SK-N-SH treated with all-trans-retinoic acid at 6 μM for 48 hours (cell line): ENCODE measurements at regions not wholly inside any gene's neighbourhood (a gene's known extent, or its start where the extent isn't known, plus 50 kb on each side); places are given as distances from the start of the nearest gene placed in this dataset.

Experiments
- ATAC-seq: fragments of 200-7000 bp; cut with Tn5 transposase; 3 replicates; pipeline ENCODE4 v1.9.1; 2020; ENCODE audit warnings: mild to moderate bottlenecking, moderate library complexity
- BACH2 ChIP-seq: fragments of 250-450 bp; sonication (Bioruptor Pico); IDR thresholded peaks from 2 replicates; pipeline ENCODE4 v1.9.0; 2021; ENCODE audit warnings: mild to moderate bottlenecking, borderline replicate concordance
- CSDC2 ChIP-seq: fragments of 250-450 bp; sonication (Bioruptor Pico); IDR thresholded peaks from 2 replicates; pipeline ENCODE4 v1.5.0; 2020; ENCODE audit warnings: mild to moderate bottlenecking, moderate library complexity
- ESRRG ChIP-seq: fragments of 250-450 bp; sonication (Bioruptor Pico); IDR thresholded peaks from 2 replicates; pipeline ENCODE4 v1.6.1; 2021; ENCODE audit warnings: mild to moderate bottlenecking
- GLIS3 ChIP-seq: fragments of 250-450 bp; sonication (Bioruptor Pico); IDR thresholded peaks from 2 replicates; pipeline ENCODE4 v1.5.0; 2020; ENCODE audit warnings: mild to moderate bottlenecking, moderate library complexity
- ISL1 ChIP-seq: fragments of 250-450 bp; sonication (Bioruptor Pico); IDR thresholded peaks from 2 replicates; pipeline ENCODE4 v2.1.2; 2022; ENCODE audit warnings: mild to moderate bottlenecking, moderate library complexity
- OSR1 ChIP-seq: fragments of 250-450 bp; sonication (Bioruptor Pico); IDR thresholded peaks from 2 replicates; pipeline ENCODE4 v1.8.0; 2022; ENCODE audit warnings: moderate library complexity, mild to moderate bottlenecking, inconsistent platforms
- PPARA ChIP-seq: fragments of 250-450 bp; sonication (Bioruptor Pico); IDR thresholded peaks from 2 replicates; pipeline ENCODE4 v1.5.0; 2020; ENCODE audit warnings: mild to moderate bottlenecking, borderline replicate concordance
- RARB ChIP-seq: fragments of 250-450 bp; sonication (Bioruptor Pico); IDR thresholded peaks from 2 replicates; pipeline ENCODE4 v1.8.0; 2021; ENCODE audit warnings: mild to moderate bottlenecking, moderate library complexity
- TOX ChIP-seq: fragments of 250-450 bp; sonication (Bioruptor Pico); IDR thresholded peaks from 2 replicates; pipeline ENCODE4 v1.8.0; 2021; ENCODE audit warnings: mild to moderate bottlenecking, moderate library complexity, borderline replicate concordance
- ZC3H10 ChIP-seq: fragments of 250-450 bp; sonication (Bioruptor Pico); IDR thresholded peaks from 2 replicates; pipeline ENCODE4 v1.5.1; 2021; ENCODE audit warnings: mild to moderate bottlenecking, moderate library complexity
- ZFP3 ChIP-seq: fragments of 250-450 bp; sonication (Bioruptor Pico); IDR thresholded peaks from 2 replicates; pipeline ENCODE4 v1.5.0; 2020; ENCODE audit warnings: mild to moderate bottlenecking, moderate library complexity
- ZFP30 ChIP-seq: fragments of 450-650 bp; formaldehyde crosslinking; IDR thresholded peaks from 2 replicates; pipeline ENCODE4 v1.5.0; 2022; ENCODE audit warnings: mild to moderate bottlenecking, moderate library complexity
- ZNF565 ChIP-seq: fragments of 450-650 bp; formaldehyde crosslinking; conservative IDR thresholded peaks from 2 replicates; pipeline ENCODE4 v1.5.0; 2020; ENCODE audit warnings: low read depth, mild to moderate bottlenecking, moderate library complexity
- ZNF70 ChIP-seq: fragments of 450-650 bp; formaldehyde crosslinking; IDR thresholded peaks from 2 replicates; pipeline ENCODE4 v1.5.0; 2020; ENCODE audit warnings: mild to moderate bottlenecking, moderate library complexity
- ZNF8 ChIP-seq: fragments of 450-650 bp; formaldehyde crosslinking; IDR thresholded peaks from 2 replicates; pipeline ENCODE4 v1.5.0; 2020; ENCODE audit warnings: mild to moderate bottlenecking, moderate library complexity
- TF ChIP-seq, protein P1 (sequence below): fragments of 250-450 bp; sonication (Bioruptor Pico); IDR thresholded peaks from 2 replicates; pipeline ENCODE4 v1.5.1; 2021; ENCODE audit warnings: mild to moderate bottlenecking, moderate library complexity
- TF ChIP-seq, protein P2 (sequence below): fragments of 250-450 bp; sonication (Bioruptor Pico); IDR thresholded peaks from 2 replicates; pipeline ENCODE4 v1.5.0; 2020; ENCODE audit warnings: mild to moderate bottlenecking, moderate library complexity
- TF ChIP-seq, protein P3 (sequence below): fragments of 250-450 bp; sonication (Bioruptor Pico); IDR thresholded peaks from 2 replicates; pipeline ENCODE4 v1.8.0; 2021; ENCODE audit warnings: low read depth, mild to moderate bottlenecking, moderate library complexity, borderline replicate concordance
- TF ChIP-seq, protein P4 (sequence below): fragments of 250-450 bp; sonication (Bioruptor Pico); IDR thresholded peaks from 2 replicates; pipeline ENCODE4 v1.5.1; 2020; ENCODE audit warnings: low read depth, mild to moderate bottlenecking, moderate library complexity

DNA sequence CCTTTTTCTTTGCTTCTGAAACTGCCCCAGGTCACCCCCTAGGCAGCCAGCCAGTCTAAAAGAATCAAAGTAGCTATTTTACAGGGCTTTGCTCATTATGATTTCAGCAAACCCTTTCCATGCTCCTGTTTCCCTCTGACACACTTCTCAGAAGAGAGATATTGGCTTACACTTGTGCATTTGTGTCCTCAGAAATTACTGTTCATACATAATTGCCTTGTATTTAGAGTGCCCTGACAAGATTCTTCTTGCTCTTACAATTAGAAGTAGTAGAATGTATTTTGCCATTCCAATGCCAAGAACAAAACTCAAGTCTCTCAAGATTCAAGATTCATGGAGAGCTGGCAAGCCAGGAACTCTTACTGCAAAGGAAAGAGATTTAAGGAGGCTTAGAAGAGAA is 531.0 kb upstream of the ZFP42 start:
- no peak for TF ChIP-seq ZC3H10 (CRISPR knock-in tag)
- no peak for TF ChIP-seq RARB (CRISPR knock-in tag)
- TF ChIP-seq, protein P1, sequence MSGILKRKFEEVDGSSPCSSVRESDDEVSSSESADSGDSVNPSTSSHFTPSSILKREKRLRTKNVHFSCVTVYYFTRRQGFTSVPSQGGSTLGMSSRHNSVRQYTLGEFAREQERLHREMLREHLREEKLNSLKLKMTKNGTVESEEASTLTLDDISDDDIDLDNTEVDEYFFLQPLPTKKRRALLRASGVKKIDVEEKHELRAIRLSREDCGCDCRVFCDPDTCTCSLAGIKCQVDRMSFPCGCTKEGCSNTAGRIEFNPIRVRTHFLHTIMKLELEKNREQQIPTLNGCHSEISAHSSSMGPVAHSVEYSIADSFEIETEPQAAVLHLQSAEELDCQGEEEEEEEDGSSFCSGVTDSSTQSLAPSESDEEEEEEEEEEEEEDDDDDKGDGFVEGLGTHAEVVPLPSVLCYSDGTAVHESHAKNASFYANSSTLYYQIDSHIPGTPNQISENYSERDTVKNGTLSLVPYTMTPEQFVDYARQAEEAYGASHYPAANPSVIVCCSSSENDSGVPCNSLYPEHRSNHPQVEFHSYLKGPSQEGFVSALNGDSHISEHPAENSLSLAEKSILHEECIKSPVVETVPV (CRISPR knock-in tag), result no peak
- TF ChIP-seq, protein P2, sequence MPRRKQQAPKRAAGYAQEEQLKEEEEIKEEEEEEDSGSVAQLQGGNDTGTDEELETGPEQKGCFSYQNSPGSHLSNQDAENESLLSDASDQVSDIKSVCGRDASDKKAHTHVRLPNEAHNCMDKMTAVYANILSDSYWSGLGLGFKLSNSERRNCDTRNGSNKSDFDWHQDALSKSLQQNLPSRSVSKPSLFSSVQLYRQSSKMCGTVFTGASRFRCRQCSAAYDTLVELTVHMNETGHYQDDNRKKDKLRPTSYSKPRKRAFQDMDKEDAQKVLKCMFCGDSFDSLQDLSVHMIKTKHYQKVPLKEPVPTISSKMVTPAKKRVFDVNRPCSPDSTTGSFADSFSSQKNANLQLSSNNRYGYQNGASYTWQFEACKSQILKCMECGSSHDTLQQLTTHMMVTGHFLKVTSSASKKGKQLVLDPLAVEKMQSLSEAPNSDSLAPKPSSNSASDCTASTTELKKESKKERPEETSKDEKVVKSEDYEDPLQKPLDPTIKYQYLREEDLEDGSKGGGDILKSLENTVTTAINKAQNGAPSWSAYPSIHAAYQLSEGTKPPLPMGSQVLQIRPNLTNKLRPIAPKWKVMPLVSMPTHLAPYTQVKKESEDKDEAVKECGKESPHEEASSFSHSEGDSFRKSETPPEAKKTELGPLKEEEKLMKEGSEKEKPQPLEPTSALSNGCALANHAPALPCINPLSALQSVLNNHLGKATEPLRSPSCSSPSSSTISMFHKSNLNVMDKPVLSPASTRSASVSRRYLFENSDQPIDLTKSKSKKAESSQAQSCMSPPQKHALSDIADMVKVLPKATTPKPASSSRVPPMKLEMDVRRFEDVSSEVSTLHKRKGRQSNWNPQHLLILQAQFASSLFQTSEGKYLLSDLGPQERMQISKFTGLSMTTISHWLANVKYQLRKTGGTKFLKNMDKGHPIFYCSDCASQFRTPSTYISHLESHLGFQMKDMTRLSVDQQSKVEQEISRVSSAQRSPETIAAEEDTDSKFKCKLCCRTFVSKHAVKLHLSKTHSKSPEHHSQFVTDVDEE (CRISPR knock-in tag), result no peak
- TF ChIP-seq, all 23 proteins: peak for 0
- ATAC-seq, result no peak

DNA sequence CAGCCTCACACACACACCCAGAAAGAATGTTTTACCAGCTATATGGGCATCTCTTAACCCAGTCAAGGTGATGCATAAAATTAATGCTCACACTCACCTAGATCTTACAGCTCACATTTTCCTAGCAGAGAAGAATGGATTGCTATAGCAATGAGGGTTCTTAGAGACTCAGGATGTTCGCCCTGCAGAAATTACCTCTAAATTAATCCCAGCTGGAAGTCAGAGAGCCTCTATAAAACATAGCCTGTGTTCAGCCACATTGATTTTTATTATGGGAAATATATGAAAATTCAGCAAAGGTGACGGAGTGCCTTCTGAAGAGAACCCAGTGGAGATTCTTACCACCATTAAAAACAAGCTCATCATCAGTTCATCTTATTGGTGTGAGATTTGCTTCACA is 528.3 kb upstream of the ZFP42 start:
- ATAC-seq, result no peak
- TF ChIP-seq CSDC2 (CRISPR knock-in tag), result no peak
- no peak for TF ChIP-seq ESRRG (CRISPR knock-in tag)
- no peak for TF ChIP-seq ZNF70 (CRISPR knock-in tag)
- TF ChIP-seq GLIS3 (CRISPR knock-in tag), result no peak
- TF ChIP-seq OSR1, result no peak
- TF ChIP-seq ISL1 (CRISPR knock-in tag), result no peak
- no peak for TF ChIP-seq PPARA (CRISPR knock-in tag)
- no peak for TF ChIP-seq RARB (CRISPR knock-in tag)
- TF ChIP-seq TOX, result no peak

DNA sequence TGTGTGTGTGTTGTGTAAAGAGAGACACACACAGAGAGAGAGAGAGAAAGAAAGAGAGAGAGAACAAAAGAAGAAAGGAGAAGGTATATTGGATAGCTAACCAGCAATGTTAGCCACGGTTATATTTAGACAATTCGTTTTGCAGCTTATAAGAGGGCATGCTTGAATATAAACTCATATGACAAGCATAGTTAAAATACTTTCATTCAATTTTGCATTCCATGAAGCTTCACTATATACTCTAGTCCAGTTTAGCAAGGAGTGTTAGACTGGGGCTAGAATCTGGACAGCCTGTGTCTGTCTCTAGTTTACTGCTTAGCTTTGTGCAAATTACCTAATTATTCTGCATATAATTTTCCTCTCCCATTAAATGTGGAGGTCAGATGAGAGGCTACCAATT is 525.9 kb upstream of the ZFP42 start:
- ATAC-seq, result no peak
- TF ChIP-seq, protein P3, sequence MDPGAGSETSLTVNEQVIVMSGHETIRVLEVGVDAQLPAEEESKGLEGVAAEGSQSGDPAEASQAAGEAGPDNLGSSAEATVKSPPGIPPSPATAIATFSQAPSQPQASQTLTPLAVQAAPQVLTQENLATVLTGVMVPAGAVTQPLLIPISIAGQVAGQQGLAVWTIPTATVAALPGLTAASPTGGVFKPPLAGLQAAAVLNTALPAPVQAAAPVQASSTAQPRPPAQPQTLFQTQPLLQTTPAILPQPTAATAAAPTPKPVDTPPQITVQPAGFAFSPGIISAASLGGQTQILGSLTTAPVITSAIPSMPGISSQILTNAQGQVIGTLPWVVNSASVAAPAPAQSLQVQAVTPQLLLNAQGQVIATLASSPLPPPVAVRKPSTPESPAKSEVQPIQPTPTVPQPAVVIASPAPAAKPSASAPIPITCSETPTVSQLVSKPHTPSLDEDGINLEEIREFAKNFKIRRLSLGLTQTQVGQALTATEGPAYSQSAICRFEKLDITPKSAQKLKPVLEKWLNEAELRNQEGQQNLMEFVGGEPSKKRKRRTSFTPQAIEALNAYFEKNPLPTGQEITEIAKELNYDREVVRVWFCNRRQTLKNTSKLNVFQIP, result no peak
- TF ChIP-seq GLIS3 (CRISPR knock-in tag) (no peak), ZC3H10 (CRISPR knock-in tag) (no peak), ZFP3 (CRISPR knock-in tag) (no peak), TOX (no peak), ESRRG (CRISPR knock-in tag) (no peak), BACH2 (no peak), ZFP30 (CRISPR knock-in tag) (no peak), ZNF8 (no peak), ZNF565 (CRISPR knock-in tag) (no peak), ZNF70 (CRISPR knock-in tag) (no peak)
- TF ChIP-seq, protein P2 (CRISPR knock-in tag), result no peak
- TF ChIP-seq, protein P4, sequence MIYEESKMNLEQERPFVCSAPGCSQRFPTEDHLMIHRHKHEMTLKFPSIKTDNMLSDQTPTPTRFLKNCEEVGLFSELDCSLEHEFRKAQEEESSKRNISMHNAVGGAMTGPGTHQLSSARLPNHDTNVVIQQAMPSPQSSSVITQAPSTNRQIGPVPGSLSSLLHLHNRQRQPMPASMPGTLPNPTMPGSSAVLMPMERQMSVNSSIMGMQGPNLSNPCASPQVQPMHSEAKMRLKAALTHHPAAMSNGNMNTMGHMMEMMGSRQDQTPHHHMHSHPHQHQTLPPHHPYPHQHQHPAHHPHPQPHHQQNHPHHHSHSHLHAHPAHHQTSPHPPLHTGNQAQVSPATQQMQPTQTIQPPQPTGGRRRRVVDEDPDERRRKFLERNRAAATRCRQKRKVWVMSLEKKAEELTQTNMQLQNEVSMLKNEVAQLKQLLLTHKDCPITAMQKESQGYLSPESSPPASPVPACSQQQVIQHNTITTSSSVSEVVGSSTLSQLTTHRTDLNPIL (CRISPR knock-in tag), result no peak

DNA sequence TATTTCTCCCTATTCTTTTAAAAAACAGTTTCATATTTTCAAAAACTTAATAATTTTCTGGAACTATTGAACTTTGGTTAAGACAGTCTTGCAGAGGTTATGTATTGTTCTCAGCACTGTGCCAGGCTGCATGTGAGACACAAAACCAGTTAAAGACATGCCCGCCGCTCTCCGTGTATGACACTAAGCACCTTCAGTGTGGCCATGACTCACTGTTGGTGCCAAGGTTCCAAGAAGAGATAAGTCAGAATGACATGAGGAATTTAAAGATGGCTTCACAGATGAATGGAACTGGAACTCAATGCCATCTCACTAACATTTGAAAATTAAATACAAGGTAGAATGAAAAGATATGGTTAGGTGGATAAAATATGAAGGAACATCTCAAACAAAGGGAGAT is 525.5 kb upstream of the ZFP42 start:
- no peak for TF ChIP-seq RARB (CRISPR knock-in tag)
- TF ChIP-seq, protein P2 (CRISPR knock-in tag), result no peak
- TF ChIP-seq, protein P4 (CRISPR knock-in tag), result no peak
- TF ChIP-seq OSR1, result no peak
- TF ChIP-seq PPARA (CRISPR knock-in tag), result no peak
- TF ChIP-seq ZNF70 (CRISPR knock-in tag), result no peak
- TF ChIP-seq ZFP3 (CRISPR knock-in tag), result no peak
- TF ChIP-seq, all 23 proteins: peak for 0
- no peak for ATAC-seq
